ENCODE measurements at regions not wholly inside any gene's neighbourhood (a gene's known extent, or its start where the extent isn't known, plus 50 kb on each side); places are given as distances from the start of the nearest gene placed in this dataset.

GRCh38 chr5:68457285-68457684, 241.7 kb downstream of the PIK3R1 start:
- Histone ChIP-seq H3K36me3 (ENCODE audit: control insufficient read depth, insufficient read depth, low read length) (no peaks in the 10 kb centered on the region), H3K27me3 (ENCODE audit: control insufficient read depth, insufficient read depth, low read length) (no peaks in the 10 kb centered on the region), H3K4me3 (ENCODE audit: low read depth, low read length) (no peak overlapping the region)
- FAIRE-seq (no peak), DNase-seq (ENCODE audit: low read depth) (no peak)
- TF ChIP-seq CTCF (IDR thresholded peaks at IDR 0.05; ENCODE audit: insufficient read depth, low read length, severe bottlenecking): no peak

DNA sequence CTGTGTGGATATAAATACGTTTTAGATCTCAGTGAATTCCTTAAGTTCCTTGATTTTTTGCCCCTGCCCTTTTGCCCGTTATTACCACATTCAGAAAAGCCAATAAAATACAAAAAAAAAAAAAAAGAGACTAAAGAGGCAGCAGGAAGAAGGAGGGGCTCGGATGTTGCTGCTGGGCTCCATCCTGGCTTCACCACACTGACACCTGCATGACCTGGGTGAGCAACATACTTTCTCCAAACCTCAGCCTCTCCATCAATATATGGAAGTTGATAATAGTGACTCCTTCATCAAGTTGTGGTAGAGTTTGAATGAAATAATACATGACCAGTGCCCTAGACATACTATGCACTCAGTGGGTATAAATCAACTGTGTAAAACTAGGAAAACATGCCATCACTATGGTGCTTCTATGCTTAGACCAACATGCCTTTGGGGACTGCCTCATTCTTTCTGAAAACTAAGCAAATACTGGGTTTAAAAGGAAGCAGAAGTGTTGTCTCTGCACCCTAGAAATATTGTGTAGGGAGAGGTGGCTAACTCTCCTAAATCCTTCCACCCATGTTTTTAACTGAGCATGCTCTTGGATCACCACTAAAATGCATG, 243.0 kb downstream of the PIK3R1 start:
- TF ChIP-seq CTCF (IDR thresholded peaks at IDR 0.05; ENCODE audit: insufficient read depth, low read length, severe bottlenecking): no peak
- no peaks in the 10 kb centered on the region for H3K36me3 ChIP-seq (ENCODE audit: control insufficient read depth, insufficient read depth, low read length)
- no peaks in the 10 kb centered on the region for H3K27me3 ChIP-seq (ENCODE audit: control insufficient read depth, insufficient read depth, low read length)
- no peak overlapping the region for H3K4me3 ChIP-seq (ENCODE audit: low read depth, low read length)
- no peak for DNase-seq (ENCODE audit: low read depth)
- no peak for FAIRE-seq

DNA sequence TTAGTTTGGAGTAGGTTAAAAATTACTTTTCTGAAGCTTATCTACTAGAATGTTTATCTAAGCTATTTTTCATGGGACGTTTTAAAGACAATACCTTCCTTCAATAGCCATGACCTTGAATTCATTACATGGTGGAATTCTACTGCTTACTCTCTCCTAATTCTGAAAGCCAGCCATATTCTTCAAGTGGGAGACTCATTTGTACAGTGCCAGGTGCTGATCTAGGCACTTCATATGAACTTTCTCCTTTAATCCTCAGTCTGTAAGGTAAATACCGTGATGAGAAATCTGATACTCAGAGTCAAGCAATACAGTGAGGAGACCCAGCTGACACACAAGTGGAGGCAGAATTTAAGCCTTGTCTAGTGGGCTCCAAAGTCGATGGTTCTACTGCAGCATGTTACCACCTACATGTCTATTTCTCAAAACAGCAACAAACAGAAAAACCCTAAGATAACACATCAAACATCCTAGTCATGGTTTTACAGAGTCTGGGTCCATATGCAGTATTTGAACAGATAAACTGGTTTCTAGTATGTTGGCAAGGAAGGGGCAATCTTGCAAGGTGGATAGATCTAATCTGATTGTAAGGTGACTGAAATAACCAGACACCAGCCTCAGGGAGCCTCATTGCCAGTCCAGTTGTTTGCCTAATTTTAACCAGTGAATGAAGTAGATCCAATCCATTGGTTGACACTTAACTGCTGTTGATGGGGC, 243.7 kb downstream of the PIK3R1 start:
- H3K27me3 ChIP-seq (ENCODE audit: control insufficient read depth, insufficient read depth, low read length): no peaks in the 10 kb centered on the region
- H3K36me3 ChIP-seq (ENCODE audit: control insufficient read depth, insufficient read depth, low read length): no peaks in the 10 kb centered on the region
- FAIRE-seq (no peak), DNase-seq (ENCODE audit: low read depth) (no peak)
- TF ChIP-seq CTCF (IDR thresholded peaks at IDR 0.05; ENCODE audit: insufficient read depth, low read length, severe bottlenecking): no peak
- no peak overlapping the region for H3K4me3 ChIP-seq (ENCODE audit: low read depth, low read length)

GRCh38 chr5:68459810-68460139, 244.2 kb downstream of the PIK3R1 start:
- no peak overlapping the region for H3K4me3 ChIP-seq (ENCODE audit: low read depth, low read length)
- DNase-seq (ENCODE audit: low read depth): no peak
- no peak for TF ChIP-seq CTCF (IDR thresholded peaks at IDR 0.05; ENCODE audit: insufficient read depth, low read length, severe bottlenecking)
- no peaks in the 10 kb centered on the region for H3K27me3 ChIP-seq (ENCODE audit: control insufficient read depth, insufficient read depth, low read length)
- no peak for FAIRE-seq
- no peaks in the 10 kb centered on the region for H3K36me3 ChIP-seq (ENCODE audit: control insufficient read depth, insufficient read depth, low read length)

DNA sequence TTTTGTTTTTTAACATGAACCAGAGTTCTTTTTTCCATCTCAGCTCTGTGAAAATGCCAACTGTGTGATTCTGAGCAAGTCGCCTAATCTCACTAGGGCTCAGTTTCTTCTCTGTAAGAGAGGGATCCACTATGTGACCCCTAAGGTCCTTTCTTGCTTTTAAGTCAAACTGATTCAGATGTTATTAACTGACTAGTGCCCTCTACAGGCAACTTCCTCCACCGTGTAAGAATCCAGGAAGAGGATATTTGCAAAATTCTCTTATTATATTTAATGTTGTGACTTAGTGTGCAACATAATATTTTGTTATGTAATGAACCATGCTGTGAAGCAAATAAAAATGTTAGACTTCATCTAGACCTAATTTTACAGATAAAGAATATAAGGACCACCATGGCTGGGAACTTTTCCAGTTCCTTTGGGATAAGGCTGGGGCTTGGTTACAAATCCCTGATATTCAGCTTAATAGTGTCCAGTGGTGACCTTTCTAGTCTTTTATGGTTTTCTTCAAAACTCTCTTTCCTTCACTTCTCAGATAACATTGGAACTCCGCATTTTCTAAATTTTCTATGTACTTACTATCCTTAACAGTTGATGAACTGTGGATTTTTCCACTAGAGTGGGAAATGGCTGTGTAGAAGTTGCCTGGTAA, 244.7 kb downstream of the PIK3R1 start:
- DNase-seq (ENCODE audit: low read depth) (peak; percentile 74), FAIRE-seq (no peak)
- peak; percentile 55 for TF ChIP-seq CTCF (IDR thresholded peaks at IDR 0.05; ENCODE audit: insufficient read depth, low read length, severe bottlenecking)
- no peaks in the 10 kb centered on the region for H3K27me3 ChIP-seq (ENCODE audit: control insufficient read depth, insufficient read depth, low read length)
- no peaks in the 10 kb centered on the region for H3K36me3 ChIP-seq (ENCODE audit: control insufficient read depth, insufficient read depth, low read length)
- H3K4me3 ChIP-seq (ENCODE audit: low read depth, low read length): no peak overlapping the region

All from bronchial epithelial cell (primary cell).